ENCODE measurements at regions not wholly inside any gene's neighbourhood (a gene's known extent, or its start where the extent isn't known, plus 50 kb on each side); places are given as distances from the start of the nearest gene placed in this dataset.

DNA sequence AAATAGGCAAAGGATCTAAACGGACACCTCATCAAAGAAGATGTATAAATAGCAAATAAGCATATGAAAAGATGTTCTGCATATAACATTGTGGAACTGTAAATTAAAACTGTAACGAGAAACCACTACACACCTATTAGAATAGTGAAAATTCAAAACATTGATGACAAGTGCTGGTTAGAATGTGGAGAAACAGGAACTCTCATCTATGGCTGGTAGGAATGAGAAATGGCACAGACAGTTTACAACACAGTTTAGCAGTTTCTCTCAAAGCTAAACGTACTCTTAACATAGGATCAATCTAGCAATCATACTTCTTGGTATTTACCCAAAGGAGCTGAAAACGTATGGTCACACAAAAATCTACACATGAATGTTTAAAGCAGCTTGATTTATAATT lies 126.2 kb downstream of the TRIB2 start:
- ChIA-PET CTCF (ENCODE audit: partially characterized antibody) (no interaction called here), POLR2A (ENCODE audit: partially characterized antibody) (no interaction called here)
- no peak overlapping the region for H3K18ac ChIP-seq (ENCODE audit: extremely low read depth, low read length)
- no peak overlapping the region for H2BK20ac ChIP-seq (ENCODE audit: low read length)
- no peak for TF ChIP-seq POLR2A (IDR thresholded peaks at IDR 0.05; ENCODE audit: control extremely low read depth in 1 of 2, low read depth in 2 of 2, low read length in 2 of 2)
- no peak for TF ChIP-seq EGR1 (IDR thresholded peaks at IDR 0.05; ENCODE audit: borderline replicate concordance, low read depth, low read length)
- TF ChIP-seq CEBPB (IDR thresholded peaks at IDR 0.05; ENCODE audit: low read depth, low read length): no peak
- no peak for TF ChIP-seq SIRT6 (IDR thresholded peaks at IDR 0.05; ENCODE audit: low read length)
- no peak for TF ChIP-seq HDAC2 (IDR thresholded peaks at IDR 0.05; ENCODE audit: borderline replicate concordance in 1 of 2, low read depth in 2 of 2, low read length in 2 of 2)
- no peak for TF ChIP-seq BRCA1 (IDR thresholded peaks at IDR 0.05; ENCODE audit: low read depth, low read length)
- TF ChIP-seq, protein P1, sequence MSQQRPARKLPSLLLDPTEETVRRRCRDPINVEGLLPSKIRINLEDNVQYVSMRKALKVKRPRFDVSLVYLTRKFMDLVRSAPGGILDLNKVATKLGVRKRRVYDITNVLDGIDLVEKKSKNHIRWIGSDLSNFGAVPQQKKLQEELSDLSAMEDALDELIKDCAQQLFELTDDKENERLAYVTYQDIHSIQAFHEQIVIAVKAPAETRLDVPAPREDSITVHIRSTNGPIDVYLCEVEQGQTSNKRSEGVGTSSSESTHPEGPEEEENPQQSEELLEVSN (IDR thresholded peaks at IDR 0.05): no peak
- no peak for TF ChIP-seq TAF1 (IDR thresholded peaks at IDR 0.05; ENCODE audit: low read depth, low read length)
- no peak for TF ChIP-seq ZNF274 (IDR thresholded peaks at IDR 0.05; ENCODE audit: borderline replicate concordance, extremely low read depth, low read length)
- TF ChIP-seq MAFK (IDR thresholded peaks at IDR 0.05; ENCODE audit: low read depth, low read length): no peak
- TF ChIP-seq RAD21 (IDR thresholded peaks at IDR 0.05 in 1 of 2, conservative IDR thresholded peaks at IDR 0.05 in 1 of 2; ENCODE audit: low read depth in 2 of 2, low read length in 2 of 2): no peak
- no peak for TF ChIP-seq BCL11A (IDR thresholded peaks at IDR 0.05; ENCODE audit: low read depth in 2 of 2, low read length in 2 of 2)
- no peak for TF ChIP-seq TAF7 (optimal IDR thresholded peaks at IDR 0.05; ENCODE audit: borderline replicate concordance, low read depth, low read length)
- no peak for TF ChIP-seq JUN (IDR thresholded peaks at IDR 0.05; ENCODE audit: low read depth, low read length)
- TF ChIP-seq NRF1 (IDR thresholded peaks at IDR 0.05; ENCODE audit: low read depth, low read length): no peak
- H3K9me3 ChIP-seq (ENCODE audit: insufficient read depth in 2 of 2, low read depth in 1 of 2, low read length in 1 of 2): no peaks in the 10 kb centered on the region
- H3K23me2 ChIP-seq (ENCODE audit: low read depth, low read length): no peaks in the 10 kb centered on the region
- no peak overlapping the region for H4K8ac ChIP-seq (ENCODE audit: extremely low read depth, insufficient read depth, low read length)
- H3K4me2 ChIP-seq (ENCODE audit: insufficient read depth in 1 of 2, low read depth in 2 of 2, low read length in 2 of 2): no peak overlapping the region
- WGBS, 2 experiments (ENCODE audit: extremely low coverage in 1 of 2, insufficient coverage in 1 of 2, insufficient read length in 1 of 2, insufficient replicate concordance in 2 of 2, low coverage in 1 of 2, low lambda C conversion rate in 2 of 2, missing lambda C conversion rate in 1 of 2): 89% methylated on average over 4 of the region's 4 CpGs; no CpG with 5 or more reads in 1 of the 2 experiments
- no peaks in the 10 kb centered on the region for H3K27me3 ChIP-seq (replicated peaks in 1 of 4; ENCODE audit: control insufficient read depth in 3 of 4, extremely low read depth in 1 of 4, insufficient read depth in 3 of 4, low read length in 3 of 4)
- no peak overlapping the region for H3K23ac ChIP-seq (ENCODE audit: insufficient read length)
- H2BK15ac ChIP-seq (ENCODE audit: low read length): no peak overlapping the region
- no peak overlapping the region for H2BK12ac ChIP-seq (ENCODE audit: low read depth, low read length)
- H3K4ac ChIP-seq (replicated peaks; ENCODE audit: insufficient read length, low read depth, low read length): no peak overlapping the region
- H3K27ac ChIP-seq (ENCODE audit: low read depth, low read length): no peak overlapping the region
- no peak overlapping the region for H2BK120ac ChIP-seq (replicated peaks; ENCODE audit: low read depth, low read length)
- H3K36me3 ChIP-seq (ENCODE audit: control insufficient read depth in 2 of 4, insufficient read depth in 4 of 4, low read length in 3 of 4): no peaks in the 10 kb centered on the region
- H3K14ac ChIP-seq (ENCODE audit: insufficient read length): no peak overlapping the region
- H3K9ac ChIP-seq (replicated peaks in 1 of 4; ENCODE audit: extremely low read depth in 1 of 4, low read depth in 3 of 4, low read length in 3 of 4): no peak overlapping the region
- no peak overlapping the region for H2AK5ac ChIP-seq (ENCODE audit: low read depth, low read length)
- DNase-seq (ENCODE audit: low read depth in 1 of 2, low spot score in 2 of 2) (no peak), FAIRE-seq (no peak)
- H4K91ac ChIP-seq (replicated peaks; ENCODE audit: insufficient read length, low read length): no peak overlapping the region
- no peak overlapping the region for H4K5ac ChIP-seq (ENCODE audit: insufficient read length, low read depth, low read length)
- H3K56ac ChIP-seq (replicated peaks; ENCODE audit: insufficient read length, low read depth, low read length): no peak overlapping the region
- H4K20me1 ChIP-seq (replicated peaks in 1 of 2; ENCODE audit: control insufficient read depth in 1 of 2, insufficient read depth in 2 of 2, low read length in 2 of 2): no peaks in the 10 kb centered on the region
- H3K4me1 ChIP-seq (replicated peaks in 1 of 4; ENCODE audit: control insufficient read depth in 3 of 4, insufficient read depth in 4 of 4, low read length in 3 of 4): no peaks in the 10 kb centered on the region; a peak in 1 of 7 replicates
- H3K4me3 ChIP-seq (ENCODE audit: extremely low read depth in 1 of 4, insufficient read depth in 2 of 4, low read depth in 3 of 4, low read length in 4 of 4): no peak overlapping the region
- no peak overlapping the region for H2AFZ ChIP-seq (ENCODE audit: low read length)
- H3K79me1 ChIP-seq (ENCODE audit: low read depth, low read length): no peaks in the 10 kb centered on the region
- H3K79me2 ChIP-seq (ENCODE audit: control insufficient read depth in 1 of 2, insufficient read depth in 2 of 2, low read length in 2 of 2): no peaks in the 10 kb centered on the region
- no peak overlapping the region for H2BK5ac ChIP-seq (ENCODE audit: low read depth, low read length)

Measured in H1 (cell line).